GM18907 (cell line): ENCODE measurements at regions not wholly inside any gene's neighbourhood (a gene's known extent, or its start where the extent isn't known, plus 50 kb on each side); places are given as distances from the start of the nearest gene placed in this dataset.
"Not testable (repeated sequence)": the region's sequence is repeated elsewhere in the genome, so short reads cannot be mapped to it uniquely, and the experiment has no call there.

ENCODE experiments used
- ATAC-seq: cut with Tn5 transposase; IDR thresholded peaks from one replicate; pipeline ENCODE4 v1.9.1; 2021; ENCODE audit warnings: mild to moderate bottlenecking, moderate library complexity; ENCODE audit not compliant: unreplicated experiment

DNA sequence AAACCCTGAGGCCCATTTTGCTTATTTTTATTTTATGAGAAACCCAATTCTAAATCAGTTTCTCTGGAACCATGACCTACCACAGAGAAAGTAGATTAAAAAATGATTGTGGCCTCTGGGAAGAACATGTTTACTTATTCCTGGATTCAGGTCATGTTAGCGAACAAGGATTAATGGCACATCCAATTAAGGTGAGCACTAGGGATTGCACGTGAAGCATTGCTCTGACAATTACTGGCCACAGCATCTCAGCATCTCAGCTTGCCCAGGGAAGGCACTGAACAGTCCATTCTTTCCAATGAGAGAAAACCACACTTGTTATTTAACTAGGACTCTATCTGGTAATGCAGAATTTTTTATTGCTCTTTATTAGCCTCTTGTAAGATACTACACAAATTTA is 119.8 kb downstream of the ZNF330 start:
- no peak for ATAC-seq

DNA sequence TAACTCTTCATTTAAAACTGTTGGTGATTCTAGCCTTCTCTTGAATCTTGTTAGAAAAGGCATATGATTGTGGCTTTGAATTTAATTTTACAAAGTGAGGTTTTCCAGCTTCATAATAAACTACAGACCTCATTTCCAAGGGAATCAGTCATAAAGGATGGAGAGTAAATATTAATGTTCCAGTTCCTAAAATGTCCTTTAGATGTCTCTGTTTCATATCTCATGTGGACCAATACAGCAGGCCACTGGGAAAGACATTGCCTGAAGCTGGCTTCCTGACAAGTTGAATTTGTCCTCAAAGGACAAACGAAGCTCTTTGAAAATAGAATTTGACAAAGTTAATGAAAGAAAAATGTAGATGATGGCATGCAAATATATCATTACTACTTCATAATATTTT is 125.4 kb downstream of the ZNF330 start:
- peak; percentile 63 for ATAC-seq

DNA sequence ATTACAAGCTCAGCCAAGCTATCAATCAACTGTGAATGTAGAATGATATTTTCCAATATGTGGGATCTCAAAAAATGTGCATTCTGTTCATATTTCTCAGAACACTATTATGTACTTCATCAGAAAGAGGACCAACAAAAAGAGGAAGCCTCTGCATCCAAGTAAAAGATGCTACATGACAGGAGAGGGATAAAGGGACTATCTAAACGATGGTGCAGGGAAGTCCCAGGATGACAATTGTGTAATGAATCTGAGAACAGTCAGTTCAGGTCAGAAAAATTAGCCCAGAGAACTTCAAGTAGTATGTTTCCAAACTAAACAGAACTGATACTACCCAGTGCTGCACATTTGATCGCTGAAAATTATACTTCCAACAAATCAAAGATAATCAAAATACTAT is 127.0 kb downstream of the ZNF330 start:
- no peak for ATAC-seq

DNA sequence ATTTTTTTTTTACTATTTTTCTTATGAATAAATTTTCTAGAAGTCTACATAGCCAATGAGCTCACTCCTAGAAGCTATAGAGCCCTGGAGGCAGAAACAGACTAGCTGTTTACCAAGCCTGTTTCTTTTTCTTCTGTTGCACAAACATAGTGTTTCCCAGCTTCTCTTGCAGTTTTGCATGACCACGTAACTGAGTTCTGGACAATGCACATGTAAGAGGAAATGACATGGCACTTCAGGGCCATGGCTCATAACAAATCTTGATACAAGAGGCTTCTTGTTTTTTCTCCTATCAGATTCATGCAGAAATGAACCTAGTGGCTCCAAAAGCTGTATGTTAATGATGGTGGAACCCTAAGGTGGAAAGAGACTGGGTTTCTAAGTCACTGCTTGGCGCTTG is 127.4 kb downstream of the ZNF330 start:
- ATAC-seq, result no peak

DNA sequence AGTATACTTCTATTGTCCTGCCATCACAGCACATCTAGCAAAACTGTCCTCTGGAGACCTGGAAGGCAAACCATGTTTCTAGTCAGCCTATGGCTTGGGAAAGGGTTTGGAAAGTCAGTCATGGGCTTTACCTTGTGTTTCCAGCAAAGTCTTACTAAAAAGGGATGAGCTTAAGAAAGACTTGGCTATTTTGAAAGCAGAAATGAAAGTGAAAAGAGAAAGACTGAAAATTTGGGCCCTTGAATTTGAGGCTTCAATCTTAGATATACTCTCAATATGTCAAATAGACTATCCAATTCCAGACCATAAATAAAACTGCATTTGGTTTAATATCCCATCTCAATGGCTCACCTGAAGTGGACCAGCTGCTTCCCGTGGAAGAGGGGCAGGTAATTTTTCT is 127.9 kb downstream of the ZNF330 start:
- no peak for ATAC-seq

DNA sequence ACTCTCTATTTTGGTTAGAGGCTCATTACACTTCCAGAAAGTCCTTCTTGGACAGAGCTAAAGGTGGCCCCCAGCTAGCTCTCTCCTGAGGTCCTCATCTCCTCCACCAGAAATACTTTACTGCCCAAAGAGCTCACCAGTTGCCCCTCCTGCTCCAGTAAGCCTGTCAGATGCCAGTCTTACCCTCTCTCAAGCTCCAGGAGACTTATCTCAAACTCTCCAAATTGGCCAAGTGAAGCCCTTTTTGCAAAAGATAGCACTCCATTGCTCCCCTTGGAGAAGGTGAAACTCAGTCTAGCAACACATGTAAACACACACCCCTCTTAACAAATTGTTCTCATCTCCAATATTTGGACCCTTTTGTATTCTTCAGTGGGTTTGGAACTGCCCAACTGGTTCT is 128.5 kb downstream of the ZNF330 start:
- no peak for ATAC-seq

DNA sequence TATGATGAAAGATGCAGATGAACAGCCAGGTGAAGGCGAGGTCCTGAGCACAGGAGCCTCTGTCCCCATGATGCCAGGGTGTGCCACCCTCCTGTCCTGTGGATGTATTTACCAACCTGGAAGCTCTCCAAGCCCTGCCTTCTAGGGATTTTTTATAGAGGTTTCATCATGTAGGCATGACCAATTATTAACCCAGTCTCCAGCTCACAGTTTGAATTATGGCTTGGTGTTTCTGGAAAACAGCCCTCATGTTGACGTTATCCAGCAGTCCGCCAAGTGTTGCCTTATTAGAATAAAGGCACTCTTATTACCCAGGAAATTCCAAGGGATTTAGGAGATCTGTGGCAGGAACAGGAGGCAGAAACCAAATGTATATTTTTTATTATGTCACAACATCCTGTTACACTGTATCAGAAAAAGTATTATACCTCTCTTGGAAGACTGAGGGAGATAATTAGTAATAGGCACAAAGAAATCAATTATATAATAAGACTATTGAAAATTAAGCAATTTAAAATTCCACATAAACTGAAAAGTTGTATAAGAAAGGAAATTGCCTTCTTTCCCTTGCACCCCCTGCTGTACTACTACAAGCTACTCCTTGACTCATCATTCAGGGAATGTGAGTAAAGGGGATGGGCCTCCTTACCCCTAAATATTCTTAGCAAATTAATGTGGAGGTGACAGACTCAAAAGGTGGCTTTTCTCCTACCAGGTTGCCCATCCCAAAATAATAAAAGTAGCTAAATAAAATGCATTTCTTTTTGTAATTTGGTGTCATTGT is 129.6 kb downstream of the ZNF330 start:
- ATAC-seq, result no peak

DNA sequence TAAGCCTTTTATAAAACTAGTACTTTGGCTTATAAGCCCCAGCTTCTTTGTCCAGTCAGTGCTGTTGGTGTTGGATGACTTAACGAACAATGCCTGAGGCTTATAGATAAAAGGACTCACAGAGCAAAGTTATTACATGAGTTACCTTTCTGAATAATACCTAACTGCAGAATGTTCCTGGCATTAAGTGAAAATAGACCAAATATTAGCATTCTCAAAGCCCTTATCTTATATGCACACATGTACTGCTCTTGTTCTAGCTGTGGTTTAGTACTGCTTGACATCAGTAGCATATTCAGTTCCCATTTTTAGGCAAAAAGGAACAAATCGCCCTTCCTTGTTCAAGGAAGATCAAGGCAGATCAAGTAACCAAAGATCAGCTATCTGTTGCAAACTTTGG is 131.6 kb downstream of the ZNF330 start:
- ATAC-seq, result no peak

DNA sequence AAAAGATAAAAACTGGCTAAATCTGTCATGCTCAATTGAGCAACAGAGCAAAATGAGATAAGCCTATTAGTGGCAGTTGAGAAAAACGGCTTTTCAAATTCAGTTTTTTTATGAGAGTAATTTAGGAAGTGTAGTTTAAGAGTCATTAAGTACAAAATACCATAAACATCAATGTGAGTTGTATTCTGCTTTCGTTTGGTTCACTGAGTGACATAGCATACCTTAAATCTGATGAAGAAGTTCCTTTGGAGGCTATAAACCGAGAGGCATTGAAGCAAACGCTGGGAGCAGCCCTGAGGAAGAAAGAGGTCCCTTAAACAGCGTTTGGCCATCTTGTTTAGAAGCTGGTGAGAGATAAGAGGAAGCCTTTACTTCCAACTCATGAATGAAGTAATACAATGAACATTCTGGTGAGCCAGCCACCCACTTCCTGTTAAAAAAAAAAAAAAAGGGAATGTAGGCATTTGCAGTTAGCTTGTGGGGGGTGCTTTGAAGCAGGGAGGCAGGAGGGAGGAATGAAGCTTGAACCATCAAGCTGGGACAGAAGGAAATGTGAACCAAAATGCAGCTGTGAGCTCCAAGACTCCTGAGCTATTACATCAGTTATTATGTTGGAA is 132.3 kb downstream of the ZNF330 start:
- ATAC-seq, result no peak

DNA sequence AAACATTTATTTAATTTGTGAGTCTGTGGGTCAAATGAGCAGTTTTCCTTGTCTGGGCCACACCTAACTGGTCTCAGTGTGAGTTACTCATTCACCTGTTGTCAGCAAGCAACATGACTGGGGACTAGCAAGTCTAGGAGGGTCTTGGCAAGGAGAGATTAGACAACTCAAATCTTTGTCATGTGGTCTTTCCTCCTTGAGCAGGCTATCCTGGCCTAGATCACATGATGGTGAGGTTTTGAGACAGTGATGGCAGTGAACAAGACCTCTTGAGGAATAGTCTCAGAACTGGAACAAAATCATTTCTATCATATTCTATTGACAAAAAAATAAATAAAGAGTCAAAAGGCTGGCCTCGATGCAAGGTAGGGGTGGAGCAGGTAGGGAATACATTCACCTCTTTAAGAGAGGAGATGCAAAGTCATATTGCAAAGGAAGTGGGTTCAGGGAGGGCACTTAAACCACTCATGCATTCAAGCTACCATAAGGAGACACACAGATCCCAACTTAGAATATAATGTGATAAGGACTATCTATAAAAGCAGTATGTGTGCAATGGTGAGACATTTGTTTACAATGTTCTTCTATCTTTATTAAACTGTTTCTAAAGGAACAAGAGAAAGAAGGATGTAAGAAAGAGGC is 135.7 kb downstream of the ZNF330 start:
- ATAC-seq, result no peak

DNA sequence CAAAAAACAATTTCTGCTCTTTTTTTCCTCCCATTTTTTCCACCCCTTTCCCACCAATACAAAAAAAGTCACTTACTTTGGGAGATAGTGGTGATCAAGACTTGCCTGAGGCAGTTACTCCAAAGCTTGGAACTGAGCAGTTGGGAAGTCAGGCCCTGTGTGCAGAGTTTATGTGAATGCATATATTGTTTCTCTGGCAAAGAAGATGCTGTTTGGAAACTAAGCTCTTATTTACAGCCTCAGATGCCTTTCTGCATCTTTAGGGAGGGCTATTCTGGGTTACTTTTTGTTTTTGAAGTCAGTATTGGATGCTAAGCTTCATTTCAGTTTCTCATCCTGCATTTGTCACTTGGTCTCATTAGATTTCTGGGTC is 136.3 kb downstream of the ZNF330 start:
- ATAC-seq, result no peak

DNA sequence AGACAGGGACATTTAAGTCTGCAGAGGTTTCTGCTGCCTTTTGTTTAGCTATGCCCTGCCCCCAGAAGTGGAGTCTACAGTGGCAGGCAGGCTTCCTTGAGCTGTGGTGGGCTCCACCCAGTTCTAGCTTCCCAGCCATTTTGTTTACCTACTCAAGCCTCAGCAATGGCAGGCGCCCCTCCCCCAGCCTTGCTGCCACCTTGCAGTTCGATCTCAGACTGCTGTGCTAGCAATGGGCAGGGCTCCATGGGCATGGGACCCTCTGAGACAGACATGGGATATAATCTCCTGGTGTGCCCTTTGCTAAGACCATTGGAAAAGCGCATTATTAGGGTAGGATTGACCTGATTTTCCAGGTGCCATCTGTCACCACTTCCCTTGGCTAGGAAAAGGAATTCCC is 147.5 kb downstream of the ZNF330 start:
- not testable (repeated sequence) for ATAC-seq

DNA sequence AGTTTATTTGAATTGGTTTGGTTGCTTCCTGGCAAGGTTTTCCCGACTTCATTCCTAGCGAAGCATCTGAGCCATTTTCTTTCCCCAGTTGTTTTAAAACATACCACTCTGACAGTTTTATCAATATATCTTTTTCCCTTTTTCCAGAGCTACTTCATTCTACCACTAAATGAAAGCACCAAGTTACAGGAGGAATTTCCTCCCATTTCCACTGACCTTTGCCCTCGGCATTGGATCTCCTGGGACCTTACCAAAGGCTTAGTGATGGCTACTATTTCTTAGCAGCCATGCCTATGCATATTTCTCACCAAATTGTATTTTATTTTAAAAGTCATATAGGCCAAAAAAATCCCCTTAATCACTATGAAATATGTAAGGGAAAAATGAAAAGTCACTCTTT is 150.5 kb downstream of the ZNF330 start:
- no peak for ATAC-seq

DNA sequence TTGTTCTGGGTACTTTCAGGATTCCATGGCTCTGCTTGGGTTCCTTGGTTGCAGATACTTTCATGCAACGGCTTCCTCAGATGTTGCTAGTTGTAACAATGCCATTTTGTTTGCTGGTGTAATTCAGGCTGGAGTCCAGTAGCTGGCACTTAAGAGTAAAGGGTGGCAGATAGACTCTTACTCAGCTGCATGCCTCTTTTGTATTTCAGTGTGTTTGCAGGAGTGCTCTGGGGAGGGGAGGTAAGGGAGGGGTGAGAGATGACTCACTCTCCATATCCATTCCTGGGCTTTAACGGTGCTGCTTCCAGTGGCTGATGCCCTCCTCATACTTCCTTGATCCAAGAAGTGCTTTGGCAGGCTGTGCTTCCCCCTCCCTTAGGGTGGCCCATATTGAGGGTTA is 155.2 kb downstream of the ZNF330 start:
- no peak for ATAC-seq

DNA sequence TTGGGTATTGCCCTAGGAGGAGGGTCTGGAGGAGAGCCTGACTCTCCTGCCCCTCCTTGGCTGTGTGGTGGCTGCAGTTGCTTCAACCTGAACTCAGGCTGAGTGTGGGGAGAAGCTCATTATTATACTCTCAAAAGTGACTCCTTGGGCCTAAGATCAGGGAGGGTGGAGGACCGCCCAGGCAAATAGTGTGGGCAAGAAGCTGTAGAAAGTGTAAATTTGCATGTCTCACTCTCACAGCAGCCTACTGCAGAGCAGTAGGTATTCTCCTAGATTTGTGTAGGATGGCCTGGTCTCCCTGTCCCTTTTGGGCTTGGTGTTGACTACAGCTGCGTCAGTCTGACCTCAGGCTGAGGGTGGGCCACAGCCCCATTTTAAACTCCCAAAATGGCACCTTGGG is 156.1 kb downstream of the ZNF330 start:
- peak; percentile 81 for ATAC-seq

DNA sequence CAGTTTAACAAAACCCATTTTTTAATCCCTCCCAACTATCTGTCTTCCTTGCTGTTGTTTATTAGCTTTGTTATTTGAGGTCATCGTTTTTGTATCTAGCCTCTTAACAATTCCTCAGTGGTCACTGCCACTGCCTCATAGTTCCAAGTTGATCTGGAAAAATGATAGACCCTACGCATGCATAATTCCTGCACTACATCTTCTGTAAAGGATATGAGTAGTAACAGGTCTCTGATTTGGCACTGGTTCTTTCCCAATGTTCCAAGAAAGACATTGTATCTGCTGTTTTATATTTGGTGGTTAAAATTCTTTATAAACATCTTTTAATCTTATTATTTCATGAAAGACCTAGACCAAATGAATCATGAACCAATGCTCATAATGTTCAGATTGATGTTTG is 166.6 kb downstream of the ZNF330 start:
- ATAC-seq, result no peak

DNA sequence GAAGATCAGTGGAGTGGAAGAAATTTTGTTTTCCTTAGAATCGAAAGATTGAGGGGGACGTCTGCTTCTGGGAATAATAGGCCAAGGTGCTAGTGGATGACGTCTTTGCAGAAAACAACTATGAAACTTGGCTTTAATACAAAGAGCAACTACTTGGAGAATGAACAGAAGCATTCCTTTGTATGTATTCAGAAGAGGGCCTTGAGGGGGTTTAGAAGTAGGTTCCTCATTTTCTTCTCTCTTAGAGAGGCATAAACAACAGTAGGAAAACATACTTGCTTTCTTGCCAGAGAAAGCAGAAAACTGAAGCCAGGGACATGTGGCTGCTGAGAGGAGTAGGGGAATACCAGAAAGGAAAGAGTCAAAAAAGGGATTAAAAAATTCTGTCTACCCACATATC is 167.8 kb downstream of the ZNF330 start:
- ATAC-seq, result no peak

DNA sequence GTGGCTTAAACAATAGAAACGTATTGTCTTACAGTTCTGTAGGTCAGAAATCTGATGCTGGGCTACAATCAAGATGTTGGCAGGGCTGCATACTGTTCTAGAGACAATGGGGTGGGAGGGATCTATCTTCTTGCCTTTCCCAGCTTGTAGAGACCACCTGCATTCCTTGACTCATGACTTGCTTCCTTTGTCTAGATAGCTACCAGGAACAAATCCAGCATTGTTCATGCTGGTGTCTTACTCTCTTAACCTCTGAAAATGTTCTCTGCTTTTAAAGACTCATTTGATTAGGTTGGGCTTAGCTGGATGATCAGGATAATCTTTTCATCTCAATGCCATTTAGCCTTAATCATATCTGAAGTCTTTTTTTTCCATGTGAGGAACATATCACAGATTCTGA is 169.0 kb downstream of the ZNF330 start:
- no peak for ATAC-seq

DNA sequence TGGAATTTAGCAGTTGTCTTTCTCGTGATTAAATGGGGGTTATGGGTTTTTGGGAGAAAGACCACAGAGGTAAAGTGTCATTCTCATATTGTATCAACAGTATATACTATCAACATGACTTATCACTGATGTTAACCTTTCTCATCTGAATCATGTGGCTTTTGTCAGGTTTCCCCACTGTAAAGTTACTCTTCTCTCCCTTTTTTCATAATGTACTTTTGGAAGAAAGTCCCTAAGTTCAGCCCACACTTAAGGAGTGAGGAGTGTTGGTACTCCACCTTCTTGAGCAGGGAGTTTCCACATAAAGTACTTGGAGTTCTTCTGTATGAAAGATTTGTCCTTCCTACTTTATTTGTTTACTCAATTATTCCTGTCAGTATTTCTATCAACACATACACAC is 169.9 kb downstream of the ZNF330 start:
- peak; percentile 48 for ATAC-seq

DNA sequence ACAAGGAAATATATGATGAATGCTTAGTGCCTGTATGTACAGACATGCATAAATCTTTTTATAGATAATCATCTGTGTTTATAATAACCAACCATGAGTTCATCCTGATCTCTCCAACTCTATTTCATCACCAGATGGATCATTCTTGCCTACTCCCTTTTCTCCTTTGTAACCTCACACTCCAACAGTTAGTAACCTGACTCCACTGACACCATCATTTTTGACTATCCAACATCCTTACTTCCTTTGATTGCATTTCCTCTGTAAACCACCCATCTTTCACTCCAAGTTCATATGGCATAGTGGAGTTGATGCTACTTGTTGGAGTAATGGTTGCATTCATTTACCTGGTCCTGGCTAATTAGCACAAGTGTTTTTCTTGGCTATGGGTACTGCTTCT is 170.6 kb downstream of the ZNF330 start:
- ATAC-seq, result no peak

DNA sequence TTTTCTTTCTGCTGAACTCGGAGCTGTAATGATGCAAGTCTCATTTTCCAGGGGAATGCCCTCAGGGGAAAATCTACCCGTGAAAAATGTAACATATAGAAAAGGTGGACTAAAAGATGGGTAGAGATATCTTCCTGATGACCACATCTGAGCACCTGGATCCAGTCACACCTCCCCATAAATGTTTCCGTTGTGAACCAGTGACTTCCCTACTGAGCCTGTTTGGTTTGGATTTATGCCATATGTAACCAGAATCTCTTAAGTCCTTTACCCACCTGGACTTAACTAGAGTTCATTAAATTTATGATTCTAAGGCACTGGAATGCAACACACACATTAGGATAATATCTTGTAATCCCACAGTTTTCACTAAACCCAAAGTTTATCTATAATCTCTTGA is 171.1 kb downstream of the ZNF330 start:
- ATAC-seq, result no peak

DNA sequence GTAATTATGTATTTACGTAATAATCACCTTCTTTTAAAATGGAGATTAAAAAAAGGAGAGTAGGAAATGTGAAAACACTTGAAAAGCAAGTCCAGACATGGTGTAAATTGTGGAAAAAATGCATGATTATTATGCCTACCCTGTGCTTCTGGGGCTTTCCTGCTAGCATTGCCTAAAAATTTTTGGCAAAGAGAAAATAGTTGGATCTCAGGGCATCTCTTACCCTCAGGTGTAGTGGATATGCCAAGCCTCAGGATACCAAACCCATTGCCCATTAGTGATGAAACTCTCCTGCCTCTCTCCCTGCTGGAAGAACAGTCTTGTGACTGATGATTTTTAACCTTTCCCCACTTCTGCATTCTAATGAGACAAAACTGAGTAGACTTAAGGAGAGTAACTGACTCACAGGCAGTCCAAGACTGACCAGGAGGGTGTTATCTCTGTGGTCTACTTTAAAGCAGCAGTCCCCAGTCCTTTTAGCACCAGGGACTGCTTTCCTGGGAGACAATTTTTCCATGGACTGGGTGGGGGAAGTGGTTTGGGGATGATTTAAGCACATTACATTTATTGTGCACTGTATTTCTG is 174.6 kb downstream of the ZNF330 start:
- no peak for ATAC-seq
